Activated CD4-positive, alpha-beta memory T cell treated with anti-CD3 and anti-CD28 coated beads for 36 hours (primary cell): ENCODE measurements at regions not wholly inside any gene's neighbourhood (a gene's known extent, or its start where the extent isn't known, plus 50 kb on each side); places are given as distances from the start of the nearest gene placed in this dataset.

Experiments used
- CTCF ChIA-PET: fragments of 350-600 bp; sonication (Branson Sonifier 250); formaldehyde crosslinking; loops from one replicate; lab custom pipeline; 2021; ENCODE audit warnings: antibody characterized with exemption, inconsistent platforms; lab: Charles Lee
- POLR2A ChIA-PET: fragments of 350-600 bp; sonication (Branson Sonifier 250); formaldehyde crosslinking; loops from one replicate; lab custom pipeline; 2021; ENCODE audit warnings: antibody characterized with exemption; lab: Charles Lee
- DNase-seq: peaks from one replicate; pipeline ENCODE4 v3.0.0-alpha.2; 2020
- H3K27ac Mint-ChIP-seq: one replicate; pipeline ENCODE4 v1.8.0; 2021; ENCODE audit warnings: mixed read lengths
- H3K27me3 Mint-ChIP-seq: one replicate; pipeline ENCODE4 v1.8.0; 2021; ENCODE audit warnings: mixed read lengths
- H3K36me3 Mint-ChIP-seq: one replicate; pipeline ENCODE4 v1.8.0; 2021; ENCODE audit warnings: mixed read lengths
- H3K4me1 Mint-ChIP-seq: one replicate; pipeline ENCODE4 v1.8.0; 2021; ENCODE audit warnings: low read depth, mixed read lengths
- H3K4me3 Mint-ChIP-seq: one replicate; pipeline ENCODE4 v1.8.0; 2021; ENCODE audit warnings: mild to moderate bottlenecking, mixed read lengths
- H3K9me3 Mint-ChIP-seq: one replicate; pipeline ENCODE4 v1.8.0; 2021; ENCODE audit warnings: mixed read lengths
- intact Hi-C: fragments of 100-400 bp; cut with micrococcal nuclease; formaldehyde crosslinking; loops from one replicate; pipeline ENCODE4 v1.15.1; 2023

- ChIA-PET CTCF (interaction anchor here (0.7 kb wide), 1 partner anchor 16 kb away, joined by 3 read pairs; no protein-coding TSS in a partner anchor), POLR2A (no interaction called here)
- DNase-seq, result no peak
- Mint-ChIP-seq H3K4me3 (no peak overlapping the region), H3K4me1 (no peaks in the 10 kb centered on the region), H3K27ac (no peak overlapping the region), H3K27me3 (no peaks in the 10 kb centered on the region), H3K36me3 (no peaks in the 10 kb centered on the region), H3K9me3 (peaks cover 17% of the 10 kb centered on the region)
- intact Hi-C loops, result no loop called here
Observed at GRCh38 chr16:6247775-6248174, 1084.9 kb upstream of the RBFOX1 start.

DNA sequence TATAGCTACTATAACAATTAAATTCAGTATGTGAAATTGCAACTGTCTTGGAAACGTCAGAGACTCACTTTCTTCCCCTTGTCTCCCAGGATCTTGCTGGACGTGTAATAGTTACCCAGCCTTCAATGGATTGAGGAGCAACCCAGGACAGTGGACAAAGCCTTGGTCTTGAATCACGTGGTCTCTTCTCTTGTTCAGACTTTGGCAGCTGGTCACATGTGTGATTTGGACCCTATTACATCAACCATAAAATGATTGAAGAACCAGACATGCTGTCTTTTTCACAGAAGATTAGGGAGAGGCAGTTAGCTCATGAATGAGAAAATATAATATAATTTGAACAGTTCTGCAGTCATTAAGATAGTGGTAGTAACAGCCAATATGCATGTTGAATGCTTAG lies 1085.5 kb upstream of the RBFOX1 start:
- Mint-ChIP-seq H3K4me1 (no peaks in the 10 kb centered on the region), H3K36me3 (no peaks in the 10 kb centered on the region), H3K27me3 (no peaks in the 10 kb centered on the region), H3K27ac (no peak overlapping the region), H3K9me3 (peaks cover 13% of the 10 kb centered on the region), H3K4me3 (no peak overlapping the region)
- ChIA-PET CTCF (no interaction called here), POLR2A (no interaction called here)
- no peak for DNase-seq
- intact Hi-C loops, result no loop called here

DNA sequence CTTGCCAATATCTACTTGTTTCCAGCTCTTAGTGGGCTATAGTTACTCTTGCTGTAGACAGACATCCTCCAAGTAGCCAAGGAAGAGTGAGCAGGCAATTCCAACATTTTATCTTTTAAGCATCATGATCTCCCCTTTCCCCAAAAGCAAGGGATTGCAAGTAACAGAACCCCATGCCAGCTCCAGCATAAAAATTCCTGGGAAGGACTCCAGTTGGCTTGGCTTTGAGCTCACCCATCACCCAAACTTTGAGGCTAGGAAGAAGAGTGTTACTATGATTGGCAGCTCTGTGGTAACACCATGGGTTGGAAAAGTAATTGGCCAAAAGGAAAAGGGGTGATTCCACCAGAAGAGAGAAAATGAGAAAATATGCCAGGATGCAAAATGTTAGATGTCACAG lies 1086.4 kb upstream of the RBFOX1 start:
- no peaks in the 10 kb centered on the region for H3K27me3 Mint-ChIP-seq
- no peak overlapping the region for H3K27ac Mint-ChIP-seq
- H3K9me3 Mint-ChIP-seq, result peaks cover 13% of the 10 kb centered on the region
- ChIA-PET POLR2A (no interaction called here), CTCF (no interaction called here)
- no peaks in the 10 kb centered on the region for H3K36me3 Mint-ChIP-seq
- H3K4me3 Mint-ChIP-seq, result no peak overlapping the region
- H3K4me1 Mint-ChIP-seq, result no peaks in the 10 kb centered on the region
- intact Hi-C loops, result no loop called here
- no peak for DNase-seq

DNA sequence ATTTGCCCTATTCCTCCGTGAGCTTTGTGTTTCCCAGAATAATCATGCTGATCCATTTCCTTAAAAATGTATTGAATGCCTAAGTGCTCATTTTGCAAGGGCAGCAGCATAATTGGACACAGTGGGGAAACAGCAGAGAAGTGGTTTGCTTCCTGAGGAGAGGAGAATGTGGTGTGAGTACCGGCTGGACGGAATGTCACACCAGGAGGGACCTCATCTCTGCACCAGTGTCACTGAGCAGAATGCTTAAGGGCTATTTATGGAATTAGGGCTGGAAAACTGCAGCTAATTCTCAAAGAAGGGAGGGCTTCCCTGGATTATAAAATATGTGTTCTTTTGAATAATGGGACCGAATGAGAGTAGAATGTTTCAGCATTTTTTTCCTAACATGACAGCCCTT lies 1100.6 kb upstream of the RBFOX1 start:
- Mint-ChIP-seq H3K9me3 (peaks cover 20% of the 10 kb centered on the region), H3K36me3 (no peaks in the 10 kb centered on the region)
- CTCF ChIA-PET, result interaction anchor here (1.2 kb wide), 1 partner anchor 16 kb away, joined by 3 read pairs; no protein-coding TSS in a partner anchor

DNA sequence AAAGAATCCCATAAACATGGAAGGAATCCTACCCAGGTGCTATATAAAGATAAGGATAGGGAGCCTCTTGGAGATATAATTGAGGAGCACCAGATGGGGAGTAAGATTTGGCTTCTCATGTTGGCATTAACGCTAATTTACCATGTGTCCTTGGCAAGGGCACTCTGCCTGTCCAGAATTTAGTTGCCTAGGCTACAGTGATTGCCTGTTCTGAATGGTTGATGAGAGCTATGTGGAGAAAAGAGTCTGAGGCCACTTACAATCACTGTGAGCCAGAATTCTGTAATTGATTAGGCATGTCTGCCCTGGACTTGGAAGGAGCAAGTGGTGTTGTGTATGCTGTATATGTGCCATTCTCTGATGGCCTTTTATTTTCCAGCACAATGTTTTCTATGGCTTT lies 1101.2 kb upstream of the RBFOX1 start:
- DNase-seq, result no peak
- Mint-ChIP-seq H3K4me3 (no peak overlapping the region), H3K27ac (no peak overlapping the region), H3K9me3 (peaks cover 20% of the 10 kb centered on the region), H3K27me3 (no peaks in the 10 kb centered on the region), H3K4me1 (no peaks in the 10 kb centered on the region), H3K36me3 (no peaks in the 10 kb centered on the region)
- ChIA-PET CTCF (interaction anchor here (1.2 kb wide), 1 partner anchor 16 kb away, joined by 3 read pairs; no protein-coding TSS in a partner anchor), POLR2A (no interaction called here)
- intact Hi-C loops, result no loop called here

More for the DNA sequence above, 1100.6 kb upstream of the RBFOX1 start:
- Mint-ChIP-seq H3K27me3 (no peaks in the 10 kb centered on the region), H3K4me3 (no peak overlapping the region), H3K4me1 (no peaks in the 10 kb centered on the region), H3K27ac (no peak overlapping the region)
- POLR2A ChIA-PET, result no interaction called here
- intact Hi-C loops, result no loop called here
- no peak for DNase-seq

GRCh38 chr16:6229186-6229585 lies 1103.5 kb upstream of the RBFOX1 start:
- no peaks in the 10 kb centered on the region for H3K4me1 Mint-ChIP-seq
- no peak overlapping the region for H3K4me3 Mint-ChIP-seq
- intact Hi-C loops, result no loop called here
- peaks cover 17% of the 10 kb centered on the region for H3K9me3 Mint-ChIP-seq
- H3K36me3 Mint-ChIP-seq, result no peaks in the 10 kb centered on the region
- DNase-seq, result no peak
- ChIA-PET CTCF (no interaction called here), POLR2A (no interaction called here)
- H3K27me3 Mint-ChIP-seq, result no peaks in the 10 kb centered on the region
- no peak overlapping the region for H3K27ac Mint-ChIP-seq

- no peak for DNase-seq
- Mint-ChIP-seq H3K4me1 (no peaks in the 10 kb centered on the region), H3K4me3 (no peak overlapping the region), H3K27me3 (no peaks in the 10 kb centered on the region), H3K27ac (no peak overlapping the region), H3K36me3 (no peaks in the 10 kb centered on the region), H3K9me3 (peaks cover 14% of the 10 kb centered on the region)
- intact Hi-C loops, result no loop called here
- ChIA-PET CTCF (no interaction called here), POLR2A (no interaction called here)
Observed at GRCh38 chr16:6218855-6219254, 1113.8 kb upstream of the RBFOX1 start.

- Mint-ChIP-seq H3K4me3 (no peak overlapping the region), H3K4me1 (no peaks in the 10 kb centered on the region), H3K27ac (no peak overlapping the region), H3K9me3 (peaks cover 20% of the 10 kb centered on the region), H3K27me3 (no peaks in the 10 kb centered on the region), H3K36me3 (no peaks in the 10 kb centered on the region)
- intact Hi-C loops, result no loop called here
- POLR2A ChIA-PET, result interaction anchor here (0.6 kb wide), 1 partner anchor 856 kb away, joined by 3 read pairs; no protein-coding TSS in a partner anchor
- no peak for DNase-seq
- CTCF ChIA-PET, result no interaction called here
Observed at GRCh38 chr16:6216836-6217235, 1115.8 kb upstream of the RBFOX1 start.

- intact Hi-C loops, result no loop called here
- POLR2A ChIA-PET, result no interaction called here
- H3K9me3 Mint-ChIP-seq, result peaks cover 9% of the 10 kb centered on the region
Observed at GRCh38 chr16:6211644-6212043, 1114.0 kb upstream of the EEF2KMT start.

DNA sequence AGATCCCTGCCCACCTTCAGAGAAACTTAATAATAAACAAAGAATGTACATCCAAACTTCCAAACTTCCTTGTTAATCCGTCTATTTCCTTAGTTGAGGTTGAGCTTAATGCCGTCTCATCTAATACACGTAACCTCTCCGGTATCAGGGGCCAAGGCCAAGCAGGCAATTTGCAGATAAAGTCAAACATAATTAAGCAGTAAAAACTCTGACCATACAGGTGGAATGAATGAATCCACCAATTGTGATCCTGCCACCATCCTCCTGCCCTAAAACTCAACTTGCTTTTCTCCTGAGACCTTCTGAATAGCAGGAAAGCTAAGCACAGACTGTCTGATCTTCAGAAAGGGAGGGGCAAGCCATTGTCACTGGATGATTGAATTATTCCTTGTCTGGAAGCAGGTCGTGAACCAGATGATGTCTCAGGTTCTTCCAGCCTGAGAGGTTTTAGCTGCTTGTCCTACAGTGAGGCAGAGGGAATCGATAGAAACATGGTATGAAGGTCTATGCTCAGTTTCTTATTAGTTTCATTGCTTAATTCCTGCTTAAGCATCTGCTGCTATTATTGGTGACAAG lies 1111.8 kb upstream of the EEF2KMT start:
- Mint-ChIP-seq H3K4me3 (no peak overlapping the region), H3K27ac (no peak overlapping the region), H3K9me3 (peaks cover 9% of the 10 kb centered on the region), H3K4me1 (no peaks in the 10 kb centered on the region), H3K27me3 (no peaks in the 10 kb centered on the region), H3K36me3 (no peaks in the 10 kb centered on the region)
- POLR2A ChIA-PET, result no interaction called here
- intact Hi-C loops, result no loop called here
- DNase-seq, result no peak
- CTCF ChIA-PET, result no interaction called here

More at GRCh38 chr16:6211644-6212043, 1114.0 kb upstream of the EEF2KMT start:
- Mint-ChIP-seq H3K27me3 (no peaks in the 10 kb centered on the region), H3K36me3 (no peaks in the 10 kb centered on the region), H3K27ac (no peak overlapping the region), H3K4me1 (no peaks in the 10 kb centered on the region), H3K4me3 (no peak overlapping the region)
- no peak for DNase-seq
- CTCF ChIA-PET, result no interaction called here

DNA sequence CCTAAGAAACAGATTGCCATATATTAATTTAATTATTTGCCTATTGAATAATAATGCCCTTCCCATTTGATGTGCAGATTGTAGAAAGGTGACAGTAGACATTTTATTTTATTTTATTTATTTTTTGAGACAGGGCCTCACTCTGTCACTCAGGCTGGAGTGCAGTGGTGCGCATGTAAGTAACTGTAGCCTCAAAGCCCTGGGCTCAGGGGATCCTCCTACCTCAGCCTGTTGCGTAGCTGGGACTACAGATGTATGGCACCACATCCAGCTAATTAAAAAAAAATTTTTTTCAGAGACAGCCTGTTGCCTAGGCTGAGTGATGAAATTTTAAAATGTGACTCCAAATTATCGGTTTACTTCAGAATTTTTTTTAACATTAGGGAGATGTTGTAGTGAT lies 1110.0 kb upstream of the EEF2KMT start:
- ChIA-PET CTCF (no interaction called here), POLR2A (no interaction called here)
- no peaks in the 10 kb centered on the region for H3K27me3 Mint-ChIP-seq
- peaks cover 2% of the 10 kb centered on the region for H3K9me3 Mint-ChIP-seq
- no peak overlapping the region for H3K27ac Mint-ChIP-seq
- no peak overlapping the region for H3K4me3 Mint-ChIP-seq
- H3K36me3 Mint-ChIP-seq, result no peaks in the 10 kb centered on the region
- DNase-seq, result no peak
- intact Hi-C loops, result no loop called here
- no peaks in the 10 kb centered on the region for H3K4me1 Mint-ChIP-seq

DNA sequence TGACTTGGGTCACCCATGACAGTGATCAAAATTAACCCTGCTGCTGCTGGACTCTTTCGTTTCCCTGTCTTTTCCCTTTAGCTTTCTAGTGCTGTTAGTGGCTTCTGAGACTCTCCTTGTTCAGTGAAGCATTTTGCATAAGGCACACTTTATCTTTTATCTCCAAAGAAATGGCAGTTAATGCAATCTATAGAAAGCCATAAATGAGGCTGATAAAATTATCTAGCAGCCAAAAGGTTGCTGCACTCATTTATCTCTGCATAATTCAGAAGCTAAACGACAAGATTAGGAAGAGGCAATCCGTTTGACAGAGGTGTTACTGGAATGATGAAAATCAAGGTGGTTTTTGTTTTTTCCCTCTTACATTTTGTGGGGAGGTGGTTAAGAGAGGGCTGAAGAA lies 1109.5 kb upstream of the EEF2KMT start:
- Mint-ChIP-seq H3K4me1 (no peaks in the 10 kb centered on the region), H3K9me3 (peaks cover 2% of the 10 kb centered on the region), H3K36me3 (no peaks in the 10 kb centered on the region), H3K27ac (no peak overlapping the region), H3K27me3 (no peaks in the 10 kb centered on the region), H3K4me3 (no peak overlapping the region)
- DNase-seq, result no peak
- ChIA-PET CTCF (no interaction called here), POLR2A (no interaction called here)
- intact Hi-C loops, result no loop called here

DNA sequence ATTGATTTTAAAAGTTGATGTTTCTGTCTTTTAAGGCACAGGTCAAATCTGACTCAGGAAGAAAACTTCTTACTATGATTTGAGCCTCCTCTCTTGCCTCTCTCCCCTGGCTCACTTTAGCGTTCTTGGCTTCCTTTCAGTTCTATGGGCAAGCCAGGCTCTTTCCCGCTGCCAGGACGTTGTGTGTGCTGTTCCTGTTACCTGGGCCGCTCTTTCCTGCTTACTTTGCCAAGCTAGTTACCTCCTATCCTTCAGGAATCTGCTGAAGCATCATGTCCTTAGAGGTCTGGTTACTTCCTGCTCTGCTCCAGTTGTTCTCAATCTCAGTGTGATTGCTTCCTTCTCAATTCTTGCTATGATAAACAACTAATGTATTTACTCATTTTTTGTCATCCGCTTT lies 1108.5 kb upstream of the EEF2KMT start:
- no peak overlapping the region for H3K27ac Mint-ChIP-seq
- no peaks in the 10 kb centered on the region for H3K4me1 Mint-ChIP-seq
- ChIA-PET CTCF (no interaction called here), POLR2A (no interaction called here)
- intact Hi-C loops, result no loop called here
- H3K36me3 Mint-ChIP-seq, result no peaks in the 10 kb centered on the region
- no peak overlapping the region for H3K4me3 Mint-ChIP-seq
- no peak for DNase-seq
- no peaks in the 10 kb centered on the region for H3K27me3 Mint-ChIP-seq
- H3K9me3 Mint-ChIP-seq, result peaks cover 3% of the 10 kb centered on the region
